Cardiac muscle cell (in vitro differentiated cells and primary cell): ENCODE measurements at regions not wholly inside any gene's neighbourhood (a gene's known extent, or its start where the extent isn't known, plus 50 kb on each side); places are given as distances from the start of the nearest gene placed in this dataset.

Experiments used
- DNase-seq, 2 donors: peaks; one replicate each; pipeline versions ENCODE4 v3.0.0 to v3.0.0-alpha.2; 2010 to 2017; ENCODE audit warnings: low read depth in 1 of 2, low spot score in 1 of 2
- H3K27ac ChIP-seq: fragments of 200-600 bp; sonication (generic); 2 replicates; pipeline ENCODE4 v1.5.1; 2016
- H3K27me3 ChIP-seq: fragments of 200-600 bp; sonication (generic); 2 replicates; pipeline ENCODE4 v1.6.0; 2016; ENCODE audit warnings: control low read depth
- H3K36me3 ChIP-seq: fragments of 200-600 bp; sonication (generic); 2 replicates; pipeline ENCODE4 v1.5.1; 2016; ENCODE audit warnings: control low read depth
- H3K4me1 ChIP-seq: fragments of 200-600 bp; sonication (generic); 2 replicates; pipeline ENCODE4 v1.8.1; 2017; ENCODE audit warnings: low read depth, mild to moderate bottlenecking, mixed run types
- H3K4me3 ChIP-seq: fragments of 200-600 bp; sonication (generic); 2 replicates; pipeline ENCODE4 v1.5.1; 2016; ENCODE audit warnings: mild to moderate bottlenecking
- H3K9me3 ChIP-seq: fragments of 200-600 bp; sonication (generic); 2 replicates; pipeline ENCODE4 v1.5.1; 2017; ENCODE audit warnings: low read depth, mild to moderate bottlenecking, control low read depth
- TF ChIP-seq, protein P1 (sequence below): IDR thresholded peaks from 2 replicates; pipeline ENCODE4 v1.5.1; 2012; ENCODE audit warnings: low read depth, mild to moderate bottlenecking, low read length

DNA sequence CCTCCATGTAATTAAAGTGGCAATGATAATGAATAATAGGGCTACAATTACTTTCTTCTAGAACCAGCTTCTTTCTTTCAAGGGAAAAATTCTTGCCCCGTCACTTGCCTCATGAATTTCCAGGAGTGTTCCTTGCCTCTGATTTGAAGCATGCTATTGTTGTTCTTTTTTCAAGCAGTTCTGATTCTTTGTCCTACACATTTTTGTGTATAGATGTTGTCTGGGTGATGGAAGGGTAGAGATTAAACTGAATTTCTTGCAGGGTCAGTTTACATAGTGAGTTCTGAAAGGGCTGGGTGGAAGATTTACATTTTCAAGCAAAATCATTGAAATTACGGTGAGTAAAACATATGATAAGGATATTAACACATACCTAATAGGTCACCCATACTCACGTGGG, 107.0 kb upstream of the TENM3 start:
- TF ChIP-seq, protein P1, sequence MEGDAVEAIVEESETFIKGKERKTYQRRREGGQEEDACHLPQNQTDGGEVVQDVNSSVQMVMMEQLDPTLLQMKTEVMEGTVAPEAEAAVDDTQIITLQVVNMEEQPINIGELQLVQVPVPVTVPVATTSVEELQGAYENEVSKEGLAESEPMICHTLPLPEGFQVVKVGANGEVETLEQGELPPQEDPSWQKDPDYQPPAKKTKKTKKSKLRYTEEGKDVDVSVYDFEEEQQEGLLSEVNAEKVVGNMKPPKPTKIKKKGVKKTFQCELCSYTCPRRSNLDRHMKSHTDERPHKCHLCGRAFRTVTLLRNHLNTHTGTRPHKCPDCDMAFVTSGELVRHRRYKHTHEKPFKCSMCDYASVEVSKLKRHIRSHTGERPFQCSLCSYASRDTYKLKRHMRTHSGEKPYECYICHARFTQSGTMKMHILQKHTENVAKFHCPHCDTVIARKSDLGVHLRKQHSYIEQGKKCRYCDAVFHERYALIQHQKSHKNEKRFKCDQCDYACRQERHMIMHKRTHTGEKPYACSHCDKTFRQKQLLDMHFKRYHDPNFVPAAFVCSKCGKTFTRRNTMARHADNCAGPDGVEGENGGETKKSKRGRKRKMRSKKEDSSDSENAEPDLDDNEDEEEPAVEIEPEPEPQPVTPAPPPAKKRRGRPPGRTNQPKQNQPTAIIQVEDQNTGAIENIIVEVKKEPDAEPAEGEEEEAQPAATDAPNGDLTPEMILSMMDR: no peak
- H3K4me3 ChIP-seq: no peak overlapping the region
- no peak for DNase-seq
- H3K27me3 ChIP-seq: peaks cover 55% of the 10 kb centered on the region
- H3K27ac ChIP-seq: no peak overlapping the region
- no peaks in the 10 kb centered on the region for H3K36me3 ChIP-seq
- H3K9me3 ChIP-seq: no peaks in the 10 kb centered on the region
- no peaks in the 10 kb centered on the region for H3K4me1 ChIP-seq

DNA sequence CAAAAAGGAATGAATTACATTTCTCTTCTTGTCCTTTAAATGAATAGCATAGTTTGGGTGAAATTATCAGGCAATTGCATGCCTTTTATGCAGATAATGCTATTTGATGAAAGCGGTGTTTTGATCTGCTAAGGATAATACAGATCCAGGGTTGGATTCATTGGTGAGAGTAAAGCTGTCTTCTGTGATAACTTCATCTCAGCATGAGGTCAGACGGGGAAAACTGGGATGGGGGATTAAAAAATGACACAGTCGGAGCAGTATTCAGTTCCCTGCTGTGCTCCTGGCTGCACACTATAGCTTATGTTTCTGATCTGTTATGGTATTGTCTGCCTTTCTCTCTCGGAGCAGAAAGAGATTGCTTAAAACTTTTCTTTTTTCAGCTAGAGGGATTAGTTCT, 105.9 kb upstream of the TENM3 start:
- H3K36me3 ChIP-seq: no peaks in the 10 kb centered on the region
- no peak overlapping the region for H3K27ac ChIP-seq
- DNase-seq: no peak

DNA sequence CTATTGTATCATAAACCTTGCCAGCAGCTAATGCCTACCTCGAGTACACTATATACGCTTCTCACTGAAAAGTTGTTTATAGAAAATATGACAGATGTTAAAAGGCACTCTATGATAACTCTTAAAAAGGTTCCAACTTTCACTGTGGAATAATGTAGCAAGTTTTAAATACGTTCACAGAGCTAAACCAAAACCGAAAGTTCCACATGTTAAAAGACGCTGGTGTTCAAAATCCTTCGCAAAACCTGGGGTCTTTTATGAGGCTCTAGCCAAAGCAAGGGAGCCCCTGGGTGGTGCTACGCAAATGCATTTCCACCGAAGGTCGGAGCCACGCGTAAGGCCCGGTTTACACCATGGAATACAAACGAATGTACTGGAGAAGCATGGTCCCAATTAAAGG, 103.7 kb upstream of the TENM3 start:
- Histone ChIP-seq H3K27me3 (peaks cover 82% of the 10 kb centered on the region), H3K27ac (no peak overlapping the region), H3K4me3 (no peak overlapping the region), H3K36me3 (no peaks in the 10 kb centered on the region), H3K4me1 (no peaks in the 10 kb centered on the region), H3K9me3 (no peaks in the 10 kb centered on the region)
- TF ChIP-seq, protein P1: no peak
- no peak for DNase-seq

More for the DNA sequence above, 105.9 kb upstream of the TENM3 start:
- no peaks in the 10 kb centered on the region for H3K9me3 ChIP-seq
- H3K27me3 ChIP-seq: peaks cover 66% of the 10 kb centered on the region
- no peaks in the 10 kb centered on the region for H3K4me1 ChIP-seq
- TF ChIP-seq, protein P1: no peak
- H3K4me3 ChIP-seq: no peak overlapping the region

DNA sequence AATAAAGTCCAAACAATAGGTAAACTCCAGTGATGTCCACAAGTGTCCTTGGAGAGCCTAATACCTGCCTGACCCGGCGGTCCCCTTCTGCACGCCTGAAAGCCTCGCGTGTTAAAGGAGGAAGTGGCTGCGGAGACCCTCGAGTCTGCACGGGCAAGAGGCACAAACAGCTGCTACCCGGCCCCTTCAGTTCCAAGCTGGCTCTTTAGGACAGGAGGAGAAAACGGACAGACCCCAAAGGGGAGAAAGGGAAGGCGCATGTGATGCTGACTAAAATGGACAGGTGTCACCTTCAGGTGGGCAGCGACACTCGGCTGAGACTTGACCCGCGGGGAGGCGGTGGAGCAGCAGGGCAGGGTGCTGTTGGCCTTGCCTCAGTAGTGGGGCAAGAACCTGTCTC, 102.7 kb upstream of the TENM3 start:
- DNase-seq: no peak
- Histone ChIP-seq H3K36me3 (no peaks in the 10 kb centered on the region), H3K4me1 (no peaks in the 10 kb centered on the region), H3K27ac (no peak overlapping the region), H3K9me3 (no peaks in the 10 kb centered on the region), H3K27me3 (peaks cover 85% of the 10 kb centered on the region), H3K4me3 (no peak overlapping the region)
- TF ChIP-seq, protein P1: no peak

DNA sequence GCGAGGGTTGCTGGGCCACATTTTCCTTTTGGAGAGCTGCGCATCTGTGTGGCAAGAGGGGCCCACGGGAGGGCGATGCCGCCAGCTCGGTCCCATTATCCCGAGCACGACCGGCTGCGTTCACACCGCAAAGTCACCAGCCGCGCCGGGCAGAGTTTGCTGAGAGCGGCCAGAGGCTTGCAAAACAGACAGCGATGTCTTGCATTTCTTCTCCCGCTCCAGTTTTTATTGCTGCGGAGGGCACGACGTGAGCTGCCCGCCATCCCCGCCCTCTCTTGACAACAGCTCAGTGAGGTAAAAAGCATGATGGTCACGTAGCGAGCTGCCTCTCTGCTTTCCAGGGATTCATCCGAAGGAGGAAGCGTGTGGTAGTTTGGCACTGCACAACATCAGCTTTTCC, 102.1 kb upstream of the TENM3 start:
- H3K27me3 ChIP-seq: peaks cover 86% of the 10 kb centered on the region
- DNase-seq: peak; percentile 4 to 30
- no peaks in the 10 kb centered on the region for H3K4me1 ChIP-seq

More for the DNA sequence above, 102.1 kb upstream of the TENM3 start:
- Histone ChIP-seq H3K27ac (no peak overlapping the region), H3K9me3 (no peaks in the 10 kb centered on the region), H3K36me3 (no peaks in the 10 kb centered on the region), H3K4me3 (no peak overlapping the region)
- TF ChIP-seq, protein P1: no peak
